OCI-LY1 (cell line): ENCODE measurements at regions not wholly inside any gene's neighbourhood (a gene's known extent, or its start where the extent isn't known, plus 50 kb on each side); places are given as distances from the start of the nearest gene placed in this dataset.

Source experiments
- H2AFZ ChIP-seq: fragments of 200-600 bp; sonication (generic), shearing (Covaris generic); 2 replicates; pipeline ENCODE4 v1.6.0; 2014; ENCODE audit warnings: antibody characterized with exemption, mild to moderate bottlenecking, low read length
- H3F3A ChIP-seq: fragments of 200-600 bp; sonication (generic), shearing (Covaris generic); 2 replicates; pipeline ENCODE4 v1.6.0; 2014; ENCODE audit warnings: mild to moderate bottlenecking, antibody characterized with exemption, low read length, moderate library complexity; ENCODE audit not compliant: insufficient read depth
- H3K27ac ChIP-seq: fragments of 200-600 bp; sonication (generic); 2 replicates; pipeline ENCODE4 v1.5.1; 2014; ENCODE audit warnings: low read length, mixed run types, mild to moderate bottlenecking, low read depth; ENCODE audit not compliant: poor library complexity, severe bottlenecking
- H3K27me3 ChIP-seq: fragments of 200-600 bp; sonication (generic); 2 replicates; pipeline ENCODE4 v1.6.0; 2014; ENCODE audit warnings: antibody characterized with exemption, mild to moderate bottlenecking, low read length, moderate library complexity; ENCODE audit not compliant: insufficient read depth
- H3K36me3 ChIP-seq: fragments of 200-600 bp; sonication (generic); 2 replicates; pipeline ENCODE4 v1.6.1; 2014; ENCODE audit warnings: mild to moderate bottlenecking, antibody characterized with exemption, low read length, moderate library complexity, mixed read lengths; ENCODE audit not compliant: insufficient read depth
- H3K4me1 ChIP-seq: fragments of 200-600 bp; sonication (generic); 2 replicates; pipeline ENCODE4 v1.5.1; 2014; ENCODE audit warnings: mild to moderate bottlenecking, low read length, moderate library complexity; ENCODE audit not compliant: insufficient read depth, severe bottlenecking
- H3K4me2 ChIP-seq: fragments of 200-600 bp; sonication (generic), shearing (Covaris generic); 2 replicates; pipeline ENCODE4 v1.6.1; 2014; ENCODE audit warnings: low read length
- H3K4me3 ChIP-seq: fragments of 200-600 bp; sonication (generic); 2 replicates; pipeline ENCODE4 v1.5.1; 2014; ENCODE audit warnings: low read length, low read depth, mild to moderate bottlenecking, mixed read lengths; ENCODE audit not compliant: poor library complexity, severe bottlenecking
- H3K79me2 ChIP-seq: fragments of 200-600 bp; shearing (Covaris generic); 2 replicates; pipeline ENCODE4 v1.6.1; 2016; ENCODE audit warnings: mixed run types, low read length, mixed read lengths; ENCODE audit not compliant: insufficient read depth
- H3K9ac ChIP-seq: fragments of 200-600 bp; sonication (generic), shearing (Covaris generic); 2 replicates; pipeline ENCODE4 v1.6.1; 2014; ENCODE audit warnings: mild to moderate bottlenecking, low read length, mixed read lengths
- H3K9me2 ChIP-seq: fragments of 200-600 bp; sonication (generic), shearing (Covaris generic); 2 replicates; pipeline ENCODE4 v1.6.1; 2014; ENCODE audit warnings: low read depth, mild to moderate bottlenecking, low read length, mixed read lengths
- H3K9me3 ChIP-seq: fragments of 200-600 bp; shearing (Covaris generic); 2 replicates; pipeline ENCODE4 v1.6.1; 2014; ENCODE audit warnings: low read length, mixed read lengths
- H4K20me1 ChIP-seq: fragments of 200-600 bp; sonication (generic), shearing (Covaris generic); 2 replicates; pipeline ENCODE4 v1.6.0; 2016; ENCODE audit warnings: mild to moderate bottlenecking, low read length; ENCODE audit not compliant: insufficient read depth
- CTCF ChIP-seq: fragments of 200-600 bp; sonication (generic), shearing (Covaris generic); IDR thresholded peaks from 2 replicates; pipeline ENCODE4 v1.5.1; 2017; ENCODE audit warnings: mild to moderate bottlenecking, antibody characterized with exemption, low read length, moderate library complexity, mixed read lengths
- EZH2 ChIP-seq: fragments of 200-600 bp; sonication (generic), shearing (Covaris generic); IDR thresholded peaks from 2 replicates; pipeline ENCODE4 v1.8.0; 2017; ENCODE audit warnings: borderline replicate concordance, mixed run types, mild to moderate bottlenecking, antibody characterized with exemption, low read length, moderate library complexity, mixed read lengths

GRCh38 chr10:20953120-20953519 is 56.0 kb upstream of the NEBL start:
- no peak overlapping the region for H2AFZ ChIP-seq

GRCh38 chr10:20949967-20950366 is 52.9 kb upstream of the NEBL start:
- no peak for TF ChIP-seq EZH2
- no peak for TF ChIP-seq CTCF
- H3K4me1 ChIP-seq, result no peaks in the 10 kb centered on the region
- H3K36me3 ChIP-seq, result no peaks in the 10 kb centered on the region
- no peaks in the 10 kb centered on the region for H3K9me3 ChIP-seq
- no peak overlapping the region for H3K27ac ChIP-seq
- no peaks in the 10 kb centered on the region for H3F3A ChIP-seq
- H3K27me3 ChIP-seq, result no peaks in the 10 kb centered on the region
- no peak overlapping the region for H3K4me2 ChIP-seq
- H2AFZ ChIP-seq, result no peak overlapping the region
- H3K4me3 ChIP-seq, result no peak overlapping the region
- H4K20me1 ChIP-seq, result no peaks in the 10 kb centered on the region
- H3K9me2 ChIP-seq, result no peaks in the 10 kb centered on the region
- no peaks in the 10 kb centered on the region for H3K79me2 ChIP-seq
- no peak overlapping the region for H3K9ac ChIP-seq

More at GRCh38 chr10:20953120-20953519, 56.0 kb upstream of the NEBL start:
- Histone ChIP-seq H3K4me1 (no peaks in the 10 kb centered on the region), H3K9me2 (no peaks in the 10 kb centered on the region), H3F3A (no peaks in the 10 kb centered on the region), H3K9ac (no peak overlapping the region), H3K4me3 (no peak overlapping the region), H3K27ac (no peak overlapping the region), H3K79me2 (no peaks in the 10 kb centered on the region), H3K4me2 (no peak overlapping the region), H3K9me3 (no peaks in the 10 kb centered on the region), H3K27me3 (no peaks in the 10 kb centered on the region), H3K36me3 (no peaks in the 10 kb centered on the region), H4K20me1 (no peaks in the 10 kb centered on the region)
- no peak for TF ChIP-seq EZH2
- TF ChIP-seq CTCF, result no peak

GRCh38 chr10:20948686-20949327 is 51.7 kb upstream of the NEBL start:
- no peaks in the 10 kb centered on the region for H3K9me2 ChIP-seq
- no peak overlapping the region for H2AFZ ChIP-seq
- no peaks in the 10 kb centered on the region for H3K79me2 ChIP-seq
- H3K36me3 ChIP-seq, result no peaks in the 10 kb centered on the region
- no peaks in the 10 kb centered on the region for H3K4me1 ChIP-seq
- H4K20me1 ChIP-seq, result no peaks in the 10 kb centered on the region
- no peak overlapping the region for H3K4me3 ChIP-seq
- H3F3A ChIP-seq, result no peaks in the 10 kb centered on the region
- no peak overlapping the region for H3K9ac ChIP-seq
- no peak for TF ChIP-seq EZH2
- TF ChIP-seq CTCF, result no peak
- no peak overlapping the region for H3K27ac ChIP-seq
- no peak overlapping the region for H3K4me2 ChIP-seq
- H3K9me3 ChIP-seq, result no peaks in the 10 kb centered on the region
- no peaks in the 10 kb centered on the region for H3K27me3 ChIP-seq
